NB4 (cell line): ENCODE measurements at regions not wholly inside any gene's neighbourhood (a gene's known extent, or its start where the extent isn't known, plus 50 kb on each side); places are given as distances from the start of the nearest gene placed in this dataset.

Experiments
- MYC ChIP-seq: IDR thresholded peaks from 2 replicates; pipeline ENCODE4 v1.6.1; 2011; ENCODE audit warnings: low read depth, low read length
- POLR2A ChIP-seq: IDR thresholded peaks from 2 replicates; pipeline ENCODE4 v1.6.1; 2011; ENCODE audit warnings: mild to moderate bottlenecking; ENCODE audit not compliant: insufficient read length; ENCODE audit errors: extremely low read depth
- TF ChIP-seq, protein P1 (sequence below): IDR thresholded peaks from one replicate; pipeline ENCODE4 v1.5.1; 2012; ENCODE audit warnings: low read depth, low read length
- TF ChIP-seq, protein P2 (sequence below): IDR thresholded peaks from 2 replicates; pipeline ENCODE4 v1.6.1; 2011; ENCODE audit warnings: low read depth, low read length

DNA sequence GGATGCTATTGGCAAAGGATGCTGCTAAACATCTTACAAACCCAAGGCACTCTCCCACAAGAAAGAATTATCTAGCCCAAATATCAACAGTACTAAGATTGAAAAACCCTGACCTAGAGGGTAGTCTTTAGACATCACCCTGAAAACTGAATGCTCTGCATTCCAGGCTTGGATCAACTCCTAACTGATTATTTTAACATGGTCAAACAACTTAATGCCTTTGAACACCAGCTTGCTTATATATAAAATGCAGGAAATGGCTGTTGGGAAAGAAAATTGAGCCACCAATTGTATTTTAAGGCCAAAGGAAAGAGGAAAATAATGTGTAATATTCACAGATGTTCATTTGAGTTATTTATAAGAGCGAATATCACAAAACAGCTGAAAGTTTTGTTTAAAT, 72.2 kb upstream of the C1orf87 start:
- TF ChIP-seq POLR2A (no peak), MYC (no peak)
- TF ChIP-seq, protein P1, sequence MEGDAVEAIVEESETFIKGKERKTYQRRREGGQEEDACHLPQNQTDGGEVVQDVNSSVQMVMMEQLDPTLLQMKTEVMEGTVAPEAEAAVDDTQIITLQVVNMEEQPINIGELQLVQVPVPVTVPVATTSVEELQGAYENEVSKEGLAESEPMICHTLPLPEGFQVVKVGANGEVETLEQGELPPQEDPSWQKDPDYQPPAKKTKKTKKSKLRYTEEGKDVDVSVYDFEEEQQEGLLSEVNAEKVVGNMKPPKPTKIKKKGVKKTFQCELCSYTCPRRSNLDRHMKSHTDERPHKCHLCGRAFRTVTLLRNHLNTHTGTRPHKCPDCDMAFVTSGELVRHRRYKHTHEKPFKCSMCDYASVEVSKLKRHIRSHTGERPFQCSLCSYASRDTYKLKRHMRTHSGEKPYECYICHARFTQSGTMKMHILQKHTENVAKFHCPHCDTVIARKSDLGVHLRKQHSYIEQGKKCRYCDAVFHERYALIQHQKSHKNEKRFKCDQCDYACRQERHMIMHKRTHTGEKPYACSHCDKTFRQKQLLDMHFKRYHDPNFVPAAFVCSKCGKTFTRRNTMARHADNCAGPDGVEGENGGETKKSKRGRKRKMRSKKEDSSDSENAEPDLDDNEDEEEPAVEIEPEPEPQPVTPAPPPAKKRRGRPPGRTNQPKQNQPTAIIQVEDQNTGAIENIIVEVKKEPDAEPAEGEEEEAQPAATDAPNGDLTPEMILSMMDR: no peak
- TF ChIP-seq, protein P2, sequence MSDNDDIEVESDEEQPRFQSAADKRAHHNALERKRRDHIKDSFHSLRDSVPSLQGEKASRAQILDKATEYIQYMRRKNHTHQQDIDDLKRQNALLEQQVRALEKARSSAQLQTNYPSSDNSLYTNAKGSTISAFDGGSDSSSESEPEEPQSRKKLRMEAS: no peak
